ENCODE measurements at regions not wholly inside any gene's neighbourhood (a gene's known extent, or its start where the extent isn't known, plus 50 kb on each side); places are given as distances from the start of the nearest gene placed in this dataset.

DNA sequence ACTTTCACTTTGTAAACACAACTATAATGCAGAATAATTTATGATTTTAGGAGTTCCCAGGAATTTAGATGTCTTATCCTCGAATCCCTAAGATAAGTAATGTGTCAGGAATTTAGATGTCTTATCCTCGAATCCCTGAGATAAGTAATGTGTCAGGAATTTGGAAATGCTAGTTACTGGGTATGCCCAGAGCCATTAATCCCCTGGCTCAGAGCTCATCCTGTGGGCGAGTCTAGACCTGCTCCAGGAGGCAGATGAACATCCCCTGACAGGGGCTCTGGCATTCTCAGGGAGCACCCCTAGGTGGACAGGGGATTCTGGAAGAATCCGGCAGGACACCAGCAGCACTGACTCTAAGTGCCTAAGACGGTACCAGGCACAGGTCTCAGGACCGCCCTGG is 163.3 kb downstream of the ARRDC4 start:
- TF ChIP-seq, protein P1, sequence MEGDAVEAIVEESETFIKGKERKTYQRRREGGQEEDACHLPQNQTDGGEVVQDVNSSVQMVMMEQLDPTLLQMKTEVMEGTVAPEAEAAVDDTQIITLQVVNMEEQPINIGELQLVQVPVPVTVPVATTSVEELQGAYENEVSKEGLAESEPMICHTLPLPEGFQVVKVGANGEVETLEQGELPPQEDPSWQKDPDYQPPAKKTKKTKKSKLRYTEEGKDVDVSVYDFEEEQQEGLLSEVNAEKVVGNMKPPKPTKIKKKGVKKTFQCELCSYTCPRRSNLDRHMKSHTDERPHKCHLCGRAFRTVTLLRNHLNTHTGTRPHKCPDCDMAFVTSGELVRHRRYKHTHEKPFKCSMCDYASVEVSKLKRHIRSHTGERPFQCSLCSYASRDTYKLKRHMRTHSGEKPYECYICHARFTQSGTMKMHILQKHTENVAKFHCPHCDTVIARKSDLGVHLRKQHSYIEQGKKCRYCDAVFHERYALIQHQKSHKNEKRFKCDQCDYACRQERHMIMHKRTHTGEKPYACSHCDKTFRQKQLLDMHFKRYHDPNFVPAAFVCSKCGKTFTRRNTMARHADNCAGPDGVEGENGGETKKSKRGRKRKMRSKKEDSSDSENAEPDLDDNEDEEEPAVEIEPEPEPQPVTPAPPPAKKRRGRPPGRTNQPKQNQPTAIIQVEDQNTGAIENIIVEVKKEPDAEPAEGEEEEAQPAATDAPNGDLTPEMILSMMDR (IDR thresholded peaks at IDR 0.05), result no peak
- no peaks in the 10 kb centered on the region for H3K9me3 ChIP-seq
- ATAC-seq, result no peak
- H3K36me3 ChIP-seq, result no peaks in the 10 kb centered on the region
- intact Hi-C loops (cut with DNase I), result no loop called here
- WGBS, 2 donors, result 56 to 67% methylated on average over 6 of the region's 6 CpGs
- no peak overlapping the region for H3K27ac ChIP-seq
- no peaks in the 10 kb centered on the region for H3K4me1 ChIP-seq
- H3K4me3 ChIP-seq, result no peak overlapping the region
- H3K27me3 ChIP-seq, result peaks cover 0 to 10% (median 0%) of the 10 kb centered on the region in 7 donors
- no peak for DNase-seq

DNA sequence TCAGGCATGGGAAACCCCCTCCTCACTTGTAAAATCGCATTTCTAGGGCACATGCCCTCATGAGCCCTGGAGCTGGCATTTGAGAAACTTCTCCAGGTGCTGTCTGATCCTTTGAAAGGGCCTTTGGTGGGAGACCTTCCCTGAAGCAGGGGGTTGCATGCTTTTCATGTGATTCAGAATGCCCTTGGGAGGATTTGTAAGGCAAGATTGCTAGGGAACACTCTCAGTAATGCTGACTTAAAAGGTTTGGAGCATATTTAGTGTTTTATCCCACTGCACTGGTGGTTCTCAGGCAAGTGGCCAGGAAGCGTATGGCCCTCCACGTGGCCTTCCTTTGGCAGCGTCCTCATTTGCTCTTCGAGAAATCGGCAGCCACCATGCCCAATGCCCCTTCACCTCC is 164.1 kb downstream of the ARRDC4 start:
- H3K27ac ChIP-seq, result no peak overlapping the region
- 75 to 88% methylated on average over 6 of the region's 6 CpGs for WGBS, 2 donors
- no peak overlapping the region for H3K4me3 ChIP-seq
- H3K27me3 ChIP-seq, result peaks cover 0 to 10% (median 0%) of the 10 kb centered on the region in 7 donors
- no peaks in the 10 kb centered on the region for H3K9me3 ChIP-seq
- no peak for DNase-seq
- no peak for ATAC-seq
- no peaks in the 10 kb centered on the region for H3K36me3 ChIP-seq
- H3K4me1 ChIP-seq, result no peaks in the 10 kb centered on the region
- intact Hi-C loops (cut with DNase I), result no loop called here
- TF ChIP-seq, protein P1 (IDR thresholded peaks at IDR 0.05), result no peak

- WGBS, 2 donors, result 84% methylated on average over 8 of the region's 8 CpGs
- H3K4me1 ChIP-seq, result no peaks in the 10 kb centered on the region
- peaks cover 0 to 4% (median 0%) of the 10 kb centered on the region in 11 donors for H3K9me3 ChIP-seq
- H3K36me3 ChIP-seq, result no peaks in the 10 kb centered on the region
- TF ChIP-seq, protein P1 (IDR thresholded peaks at IDR 0.05), result no peak
- H3K27me3 ChIP-seq, result peaks cover 0 to 10% (median 0%) of the 10 kb centered on the region in 7 donors
- intact Hi-C loops (cut with DNase I), result no loop called here
- ATAC-seq (no peak), DNase-seq (no peak)
- H3K4me3 ChIP-seq, result no peak overlapping the region
- no peak overlapping the region for H3K27ac ChIP-seq
These were observed 166.0 kb downstream of the ARRDC4 start for GRCh38 chr15:98126326-98127085.

- WGBS, 2 donors, result 25 to 31% methylated on average over 5 of the region's 5 CpGs
- TF ChIP-seq, protein P1 (IDR thresholded peaks at IDR 0.05), result no peak
- peaks cover 0 to 4% (median 0%) of the 10 kb centered on the region in 11 donors for H3K9me3 ChIP-seq
- DNase-seq, result no peak
- H3K36me3 ChIP-seq, result no peaks in the 10 kb centered on the region
- intact Hi-C loops (cut with DNase I), result no loop called here
- no peaks in the 10 kb centered on the region for H3K4me1 ChIP-seq
- no peak overlapping the region for H3K27ac ChIP-seq
- no peak overlapping the region for H3K4me3 ChIP-seq
- H3K27me3 ChIP-seq, result peaks cover 0 to 7% (median 0%) of the 10 kb centered on the region in 7 donors
- no peak for ATAC-seq
These were observed 167.1 kb downstream of the ARRDC4 start for GRCh38 chr15:98127586-98127985.

Measured in heart right ventricle (tissue), 16 donors.